Parathyroid adenoma (tissue), 2 donors: ENCODE measurements at regions not wholly inside any gene's neighbourhood (a gene's known extent, or its start where the extent isn't known, plus 50 kb on each side); places are given as distances from the start of the nearest gene placed in this dataset.
"Not testable (repeated sequence)": the region's sequence is repeated elsewhere in the genome, so short reads cannot be mapped to it uniquely, and the experiment has no call there.

Source experiments
- H2AFZ ChIP-seq: fragments of 300-600 bp; sonication (generic); one replicate; pipeline ENCODE4 v1.7.0; 2017; ENCODE audit warnings: antibody characterized with exemption, mild to moderate bottlenecking
- H3K27ac ChIP-seq: fragments of 300-600 bp; sonication (generic); one replicate; pipeline ENCODE4 v1.7.0; 2017
- H3K27me3 ChIP-seq: fragments of 300-600 bp; sonication (generic); one replicate; pipeline ENCODE4 v1.7.0; 2017; ENCODE audit warnings: low read length; ENCODE audit not compliant: control insufficient read depth, insufficient read depth
- H3K36me3 ChIP-seq: fragments of 300-600 bp; sonication (generic); one replicate; pipeline ENCODE4 v1.7.0; 2017; ENCODE audit warnings: low read length; ENCODE audit not compliant: control insufficient read depth, insufficient read depth
- H3K4me1 ChIP-seq: fragments of 300-600 bp; sonication (generic); one replicate; pipeline ENCODE4 v1.7.0; 2017; ENCODE audit warnings: control low read depth
- H3K4me2 ChIP-seq: fragments of 300-600 bp; sonication (generic); one replicate; pipeline ENCODE4 v1.7.0; 2017; ENCODE audit warnings: low read length
- H3K4me3 ChIP-seq: fragments of 300-600 bp; sonication (generic); one replicate; pipeline ENCODE4 v1.7.0; 2017; ENCODE audit warnings: low read depth, low read length
- H3K79me2 ChIP-seq: fragments of 300-600 bp; sonication (generic); one replicate; pipeline ENCODE4 v1.7.0; 2017; ENCODE audit warnings: control low read depth
- H3K9ac ChIP-seq: fragments of 300-600 bp; sonication (generic); one replicate; pipeline ENCODE4 v1.7.0; 2017; ENCODE audit warnings: mild to moderate bottlenecking
- H3K9me3 ChIP-seq: fragments of 300-600 bp; sonication (generic); one replicate; pipeline ENCODE4 v1.7.0; 2017; ENCODE audit warnings: low read length; ENCODE audit not compliant: control insufficient read depth
- CTCF ChIP-seq: fragments of 300-600 bp; sonication (generic); IDR thresholded peaks from one replicate; pipeline ENCODE4 v1.7.0; 2017; ENCODE audit warnings: antibody characterized with exemption, mild to moderate bottlenecking
- donor health status: primary hyperparathyroidism.

GRCh38 chr21:35274923-35275322, 225.8 kb upstream of the RUNX1 start:
- Histone ChIP-seq H3K9ac (no peak overlapping the region), H3K4me2 (no peak overlapping the region), H3K4me1 (no peaks in the 10 kb centered on the region), H3K79me2 (no peaks in the 10 kb centered on the region), H3K4me3 (no peak overlapping the region), H3K36me3 (no peaks in the 10 kb centered on the region), H3K27ac (no peak overlapping the region), H2AFZ (no peak overlapping the region), H3K27me3 (no peaks in the 10 kb centered on the region), H3K9me3 (no peaks in the 10 kb centered on the region)
- no peak for TF ChIP-seq CTCF

- Histone ChIP-seq H3K4me1 (no peaks in the 10 kb centered on the region), H3K9me3 (no peaks in the 10 kb centered on the region), H3K4me3 (no peak overlapping the region), H3K4me2 (no peak overlapping the region), H3K79me2 (no peaks in the 10 kb centered on the region), H3K36me3 (no peaks in the 10 kb centered on the region), H2AFZ (no peak overlapping the region), H3K27me3 (no peaks in the 10 kb centered on the region), H3K9ac (no peak overlapping the region), H3K27ac (no peak overlapping the region)
- TF ChIP-seq CTCF, result no peak
These were observed 225.0 kb upstream of the RUNX1 start for GRCh38 chr21:35274090-35274489.

- Histone ChIP-seq H2AFZ (no peak overlapping the region), H3K9ac (no peak overlapping the region), H3K79me2 (no peaks in the 10 kb centered on the region), H3K9me3 (no peaks in the 10 kb centered on the region), H3K4me1 (no peaks in the 10 kb centered on the region), H3K27ac (no peak overlapping the region), H3K27me3 (no peaks in the 10 kb centered on the region), H3K4me2 (no peak overlapping the region), H3K4me3 (no peak overlapping the region), H3K36me3 (no peaks in the 10 kb centered on the region)
- TF ChIP-seq CTCF, result no peak
These were observed 224.2 kb upstream of the RUNX1 start for GRCh38 chr21:35273333-35273732.

- H3K4me1 ChIP-seq, H3K79me2 ChIP-seq: not testable (repeated sequence)
These were observed 222.4 kb upstream of the RUNX1 start for GRCh38 chr21:35271344-35272118.

GRCh38 chr21:35268817-35269216, 219.7 kb upstream of the RUNX1 start:
- Histone ChIP-seq H3K9ac (no peak overlapping the region), H3K27ac (no peak overlapping the region), H3K27me3 (no peaks in the 10 kb centered on the region), H3K4me1 (no peaks in the 10 kb centered on the region), H3K4me3 (no peak overlapping the region), H3K9me3 (no peaks in the 10 kb centered on the region), H3K4me2 (no peak overlapping the region), H2AFZ (no peak overlapping the region), H3K79me2 (no peaks in the 10 kb centered on the region), H3K36me3 (no peaks in the 10 kb centered on the region)
- TF ChIP-seq CTCF, result no peak

More at GRCh38 chr21:35271344-35272118, 222.4 kb upstream of the RUNX1 start:
- H3K4me3 ChIP-seq, H3K9ac ChIP-seq, H3K27ac ChIP-seq, H3K27me3 ChIP-seq, H3K9me3 ChIP-seq, H3K4me2 ChIP-seq, H2AFZ ChIP-seq, H3K36me3 ChIP-seq: not testable (repeated sequence)
